NCI-H524 treated with DMSO at 0.1 percent for 48 hours (cell line): ENCODE measurements at regions not wholly inside any gene's neighbourhood (a gene's known extent, or its start where the extent isn't known, plus 50 kb on each side); places are given as distances from the start of the nearest gene placed in this dataset.

Experiments
- DNase-seq: peaks from one replicate; lab custom pipeline; 2025; lab: John Stamatoyannopoulos, UW

DNA sequence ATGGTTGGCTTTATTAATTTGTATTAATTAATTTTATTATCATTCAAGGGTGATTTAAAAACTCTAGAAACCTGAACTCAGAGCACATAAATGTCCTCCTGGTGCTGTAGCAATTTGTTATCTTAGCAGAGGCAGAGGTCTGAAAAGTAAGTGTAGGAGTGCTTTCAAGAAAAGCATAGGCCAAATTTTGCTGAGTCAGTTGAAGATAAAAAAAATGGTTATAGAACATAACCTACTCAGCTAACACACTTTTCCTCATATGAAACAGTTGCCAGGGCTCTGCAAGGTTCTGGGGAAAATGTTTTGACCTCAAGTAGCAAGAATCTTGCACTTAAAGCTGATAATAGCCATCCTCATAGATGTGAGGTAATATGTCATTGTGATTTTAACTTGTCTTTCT lies 53.5 kb upstream of the CHODL start:
- DNase-seq, result no peak

DNA sequence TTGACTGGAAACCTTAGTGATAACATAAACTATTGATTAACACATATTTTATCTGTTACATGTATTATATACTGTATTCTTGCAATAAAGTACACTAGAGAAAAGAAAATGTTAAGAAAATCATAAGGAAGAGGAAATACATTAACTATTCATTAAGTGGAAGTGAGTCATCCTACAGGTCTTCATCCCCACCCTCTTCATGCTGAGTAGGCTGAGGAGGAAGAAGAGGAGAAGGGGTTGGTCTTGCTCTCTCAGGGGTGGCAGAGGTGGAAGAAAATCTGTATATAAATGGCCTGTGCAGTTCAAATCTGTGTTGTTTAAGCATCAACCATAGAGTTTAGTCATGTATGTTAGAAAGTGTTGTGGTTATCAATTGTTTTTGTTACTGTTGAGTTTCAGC lies 66.1 kb upstream of the CHODL start:
- no peak for DNase-seq

DNA sequence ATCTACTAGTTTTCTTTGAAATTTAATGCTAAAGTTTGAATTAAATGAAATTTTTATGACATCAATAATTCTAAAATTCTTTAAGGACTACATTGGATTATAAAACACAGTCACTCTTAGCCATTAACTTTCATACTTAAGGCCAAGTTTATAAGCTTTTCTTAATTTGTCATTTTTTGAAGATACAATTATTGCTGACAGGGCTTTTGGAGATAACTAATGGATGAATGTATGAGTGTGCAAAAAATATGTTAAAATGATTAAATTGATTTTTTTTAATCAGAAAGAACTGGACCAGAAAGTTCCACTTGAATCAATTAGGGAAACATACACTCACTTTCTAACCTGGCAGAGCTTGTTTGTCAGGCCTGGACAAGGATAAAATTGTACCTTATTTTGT lies 70.3 kb upstream of the CHODL start:
- no peak for DNase-seq

DNA sequence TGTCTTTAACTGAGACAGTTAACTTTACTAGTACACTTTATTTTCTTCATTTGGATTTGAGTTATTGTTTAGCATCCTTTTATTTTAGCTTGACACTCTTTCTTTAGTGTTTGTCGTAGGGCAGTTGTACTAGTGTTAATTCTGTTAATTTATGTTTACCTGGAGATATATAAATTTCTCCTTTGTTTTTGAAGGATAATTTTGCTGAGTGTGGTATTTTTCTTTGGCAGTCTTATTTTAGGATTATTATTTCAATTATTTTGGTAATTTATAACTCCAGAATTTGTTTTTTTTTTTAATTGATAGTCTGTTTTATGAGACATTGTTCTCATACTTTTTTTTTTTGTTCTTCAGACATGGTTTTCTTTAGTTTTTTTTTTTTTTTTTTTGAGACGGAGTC lies 73.8 kb upstream of the CHODL start:
- DNase-seq, result no peak

DNA sequence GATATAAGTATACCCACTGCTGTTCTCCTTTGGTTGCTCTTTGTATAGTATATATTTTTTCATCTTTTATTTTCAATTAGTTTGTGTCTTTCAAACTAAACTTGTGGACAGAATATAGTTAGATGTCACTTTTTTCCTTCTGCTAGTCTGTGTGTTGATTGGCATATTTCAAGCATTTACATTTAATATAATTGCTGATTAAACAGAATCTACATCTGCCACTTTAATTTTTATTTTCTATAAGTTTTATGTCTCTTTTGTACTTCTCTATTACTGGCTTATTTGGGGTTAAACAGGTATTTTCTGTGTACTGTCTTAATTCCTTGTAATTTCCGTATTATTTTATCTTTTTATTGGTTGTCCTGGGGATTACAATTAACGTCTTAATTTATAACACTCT lies 74.4 kb upstream of the CHODL start:
- DNase-seq, result no peak

DNA sequence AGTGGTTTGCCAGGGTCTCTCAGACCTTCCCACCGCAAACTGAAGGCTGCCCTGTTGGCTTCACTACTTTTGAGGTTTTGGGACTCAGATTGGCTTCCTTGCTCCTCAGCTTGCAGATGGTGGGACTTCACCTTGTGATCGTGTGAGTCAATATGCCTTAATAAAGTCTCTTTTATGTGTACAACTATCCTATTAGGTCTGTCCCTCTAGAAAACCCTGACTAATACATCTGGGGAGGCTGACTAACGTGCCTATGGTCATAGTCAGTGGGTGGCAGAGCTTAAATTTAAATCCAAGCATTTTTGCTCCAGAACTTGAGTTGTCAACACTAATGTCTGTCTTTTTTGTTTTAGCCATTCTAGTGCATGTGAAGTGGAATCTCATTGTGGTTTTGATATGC lies 76.5 kb upstream of the CHODL start:
- no peak for DNase-seq

DNA sequence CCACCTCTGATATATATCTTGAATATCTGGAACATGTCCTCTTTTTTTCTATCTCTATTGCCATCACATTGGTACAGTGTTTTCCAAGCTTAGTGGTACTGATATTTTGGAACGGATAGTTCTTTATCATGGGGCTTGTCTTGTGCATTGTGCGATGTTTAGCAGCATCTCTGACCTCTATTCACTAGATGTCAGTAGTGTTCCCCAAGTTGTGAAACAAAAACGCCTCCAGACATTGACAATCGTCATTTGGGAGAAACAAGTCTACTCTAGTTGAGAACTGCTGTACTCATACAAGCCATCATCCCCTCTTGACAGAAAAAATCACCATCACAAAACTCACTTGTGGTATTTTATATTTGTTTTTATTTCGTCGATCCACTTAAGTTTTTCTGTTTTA lies 79.7 kb upstream of the CHODL start:
- no peak for DNase-seq

DNA sequence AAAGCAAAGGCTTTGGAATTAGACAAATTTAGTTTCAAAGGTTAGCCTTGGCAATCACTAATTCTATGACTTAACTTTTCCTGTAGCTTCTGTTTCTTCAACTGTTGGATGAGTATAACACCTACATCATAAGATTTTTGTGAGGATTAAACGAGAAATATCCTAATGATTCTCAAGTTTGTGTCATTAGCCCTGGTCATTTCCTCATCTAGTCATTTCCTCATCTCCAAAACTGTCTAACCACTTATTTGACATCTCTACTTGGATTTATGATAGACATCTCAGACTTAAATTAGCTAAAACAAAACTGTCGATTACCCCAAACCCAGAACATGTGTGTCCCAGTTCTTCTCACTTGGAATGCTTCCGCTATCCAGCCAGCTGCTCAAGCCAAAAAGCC lies 80.2 kb upstream of the CHODL start:
- DNase-seq, result no peak

DNA sequence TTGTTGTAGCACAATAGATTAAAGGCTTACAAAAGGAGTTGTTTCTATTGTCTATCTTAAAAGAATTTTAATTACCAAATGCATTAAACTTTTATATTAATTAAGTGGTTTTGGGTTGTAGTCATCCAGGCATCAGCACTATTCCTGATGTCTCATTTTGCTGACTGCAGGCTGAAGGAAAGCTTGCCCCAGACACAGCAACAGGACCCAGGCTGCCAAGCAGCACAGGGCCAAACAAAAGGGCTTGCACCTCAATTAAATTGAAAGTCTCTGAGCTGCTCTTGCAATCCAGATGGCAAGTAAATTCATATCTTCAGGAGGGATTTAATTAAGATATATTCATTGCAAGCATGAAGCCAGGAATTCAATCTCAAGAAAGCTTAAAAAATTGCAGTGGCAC lies 80.7 kb upstream of the CHODL start:
- peak; percentile 20 for DNase-seq

DNA sequence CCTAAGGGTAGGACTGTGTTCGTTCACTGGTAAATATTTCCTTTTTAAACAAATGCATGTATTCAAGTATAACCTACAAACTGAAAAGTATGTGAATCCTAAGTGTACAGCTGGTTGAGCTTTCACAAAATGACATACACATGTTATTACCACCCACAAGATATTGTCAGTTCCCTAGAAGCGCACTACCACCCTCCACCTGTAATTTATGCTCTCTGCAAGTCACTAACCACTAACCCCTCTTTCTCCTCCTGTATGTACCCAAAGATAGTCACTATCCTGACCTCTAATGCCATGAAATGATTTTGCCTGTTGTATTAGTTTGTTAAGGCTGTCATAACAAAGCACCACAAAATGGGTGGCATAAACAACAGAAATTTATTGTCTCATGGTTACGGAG lies 82.8 kb upstream of the CHODL start:
- no peak for DNase-seq

DNA sequence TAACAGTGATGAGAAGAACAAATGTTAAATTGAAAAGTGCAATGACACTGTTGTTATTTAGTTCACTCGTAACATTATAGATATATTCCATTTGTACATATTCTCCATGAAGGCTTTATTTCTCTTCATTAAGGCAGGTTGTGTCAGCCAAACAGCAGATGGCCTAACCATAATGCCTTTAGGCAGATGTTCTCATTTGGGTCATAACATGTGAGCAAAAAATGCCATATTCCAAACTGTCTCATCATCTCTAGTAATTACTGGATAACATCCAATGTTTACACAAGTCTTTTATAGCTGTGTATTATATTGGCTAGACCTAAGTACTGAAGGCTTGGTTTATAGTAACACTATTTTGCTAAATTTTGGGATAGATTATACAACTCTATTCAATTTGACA lies 87.2 kb upstream of the CHODL start:
- DNase-seq, result peak; percentile 85

DNA sequence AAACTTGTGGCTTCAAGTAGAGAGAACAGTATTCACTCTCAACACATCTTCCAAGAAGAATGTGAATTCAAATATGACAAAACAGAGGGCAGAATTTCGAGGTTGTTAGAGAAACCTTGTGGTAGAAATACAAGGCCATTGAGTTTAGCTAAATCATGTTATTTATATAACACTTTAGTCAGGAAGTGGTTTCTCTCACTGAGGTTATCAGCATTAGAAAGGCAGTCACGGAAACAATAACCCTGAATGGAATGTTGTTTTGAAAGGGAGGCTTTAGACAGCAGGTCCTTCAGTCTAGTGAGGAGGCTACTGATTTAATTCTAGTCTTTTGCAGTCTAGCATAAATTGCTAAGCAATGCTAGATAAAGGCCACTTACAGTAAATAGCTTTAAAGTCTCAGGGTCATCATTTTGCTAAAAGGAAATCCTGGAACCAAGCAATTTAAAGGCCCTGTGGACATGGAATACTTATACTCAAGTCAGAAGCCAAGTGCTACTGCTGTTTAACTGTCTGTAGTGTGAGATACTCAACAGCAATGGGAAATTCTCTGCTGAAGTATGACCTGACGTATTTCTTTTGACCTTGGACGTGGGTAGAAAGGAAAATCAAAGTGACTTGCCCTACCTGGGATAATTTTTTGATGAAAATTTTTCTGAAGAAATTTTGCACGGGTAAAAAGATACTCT lies 89.0 kb upstream of the CHODL start:
- no peak for DNase-seq

DNA sequence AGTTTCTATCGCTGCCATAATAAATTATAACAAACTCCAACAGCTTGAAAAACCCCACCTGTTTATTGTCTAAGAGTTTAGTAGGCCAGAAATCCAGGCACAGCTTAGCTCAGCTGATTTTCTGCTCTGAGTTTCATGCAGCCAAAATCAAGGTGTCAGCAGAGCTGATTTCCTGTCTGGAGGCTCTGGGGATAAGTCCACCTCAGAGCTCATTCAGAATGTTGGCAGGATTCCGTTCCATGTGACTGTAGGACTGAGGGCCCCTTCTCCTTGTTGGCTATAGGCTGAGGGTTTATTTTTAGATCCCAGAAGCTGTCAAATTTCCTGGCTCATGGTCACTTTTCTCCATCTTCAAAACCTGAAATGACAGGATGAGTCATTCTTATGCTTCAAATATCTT lies 91.6 kb upstream of the CHODL start:
- DNase-seq, result no peak

DNA sequence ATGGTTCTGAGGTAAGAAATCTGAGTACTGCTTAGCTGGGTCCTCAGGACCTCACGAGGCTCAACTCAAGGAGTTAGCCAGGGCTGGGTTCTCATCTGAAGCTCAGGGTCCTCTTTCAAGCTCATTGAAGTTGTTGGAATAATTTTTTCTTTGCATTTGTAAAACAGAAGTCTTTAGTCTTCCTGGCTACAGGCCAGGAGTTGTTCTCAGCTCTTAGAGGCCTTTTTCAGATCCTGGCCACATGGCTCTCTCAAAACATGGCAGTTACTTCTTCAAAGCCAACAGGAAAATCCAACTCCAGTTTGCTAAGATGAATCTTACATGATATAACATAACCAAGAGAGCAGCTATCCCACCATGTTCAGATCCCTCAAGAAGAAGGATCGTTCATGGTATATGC lies 92.3 kb upstream of the CHODL start:
- DNase-seq, result no peak

DNA sequence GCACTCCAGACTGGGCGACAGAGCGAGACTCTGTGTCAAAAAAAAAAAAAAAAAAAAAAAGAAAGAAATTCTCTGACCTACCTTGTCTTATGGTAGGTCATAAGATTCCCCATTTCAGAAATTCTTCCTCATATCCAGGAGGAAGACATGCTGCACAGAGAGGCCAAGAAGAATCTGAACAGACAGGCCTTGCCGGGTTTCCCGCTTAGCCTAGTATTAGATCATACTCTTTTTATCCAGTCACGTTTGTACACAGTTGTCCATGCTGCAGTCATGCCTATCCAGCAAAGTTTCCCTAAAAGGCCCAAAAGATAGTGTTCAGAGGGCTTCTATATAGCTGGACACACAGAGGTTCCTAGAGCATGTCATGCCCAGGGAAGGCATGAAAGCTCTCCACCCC lies 93.6 kb upstream of the CHODL start:
- DNase-seq, result no peak

DNA sequence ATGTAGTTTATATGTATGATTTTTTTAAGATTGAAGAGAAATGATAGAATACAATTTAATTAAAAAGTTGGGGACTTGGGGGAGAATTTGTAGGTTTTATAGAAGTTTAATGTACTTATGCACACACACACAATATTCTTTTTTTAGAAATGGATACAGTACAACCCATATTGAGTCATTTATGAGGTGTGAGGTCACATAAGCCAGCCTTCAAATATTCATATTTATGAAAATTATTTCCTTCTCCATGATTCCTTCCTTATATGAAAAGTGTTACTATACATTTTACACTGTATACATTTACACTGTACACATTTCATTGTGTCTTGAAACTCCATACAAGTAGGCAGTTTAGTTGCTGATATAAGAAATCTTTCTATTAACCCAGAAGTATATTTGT lies 96.2 kb upstream of the CHODL start:
- no peak for DNase-seq

DNA sequence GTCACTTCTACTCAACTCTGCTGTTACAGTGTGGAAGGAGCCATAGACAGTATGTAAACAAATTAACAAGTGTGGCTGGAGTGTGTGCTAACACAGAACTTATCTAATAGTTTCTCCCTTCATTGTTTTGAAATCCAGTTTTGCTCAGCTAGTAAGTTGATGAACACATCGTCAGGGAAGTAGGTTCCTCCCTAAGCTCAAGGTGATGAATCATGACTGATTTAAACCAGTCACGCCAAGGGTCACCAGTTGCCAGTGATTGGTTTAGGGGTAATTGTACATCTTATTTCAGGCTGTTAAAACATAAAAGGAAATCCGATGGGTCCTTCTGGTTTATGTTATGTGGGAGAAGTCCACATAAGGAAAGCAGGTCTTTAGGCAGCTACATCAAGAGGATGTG lies 97.0 kb upstream of the CHODL start:
- no peak for DNase-seq

DNA sequence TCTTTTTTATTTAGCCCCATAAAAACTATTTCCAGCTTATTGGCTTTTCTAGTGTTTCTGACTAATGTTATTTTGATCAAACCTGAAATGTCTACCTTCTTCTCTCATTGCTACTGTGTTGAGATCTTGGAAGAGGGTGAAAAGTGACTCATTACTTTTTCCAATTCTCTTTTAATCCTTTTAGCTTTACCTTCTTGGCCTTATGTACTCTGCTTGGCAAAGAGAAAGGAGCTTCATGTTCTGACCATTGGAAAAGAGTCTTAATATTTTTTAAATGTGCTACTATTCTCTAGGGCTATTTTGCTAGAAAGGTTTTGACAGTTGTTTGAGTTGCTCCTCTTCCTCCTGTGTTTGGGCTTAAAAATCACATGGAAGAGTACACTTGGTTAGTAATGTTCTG lies 97.8 kb upstream of the CHODL start:
- no peak for DNase-seq

DNA sequence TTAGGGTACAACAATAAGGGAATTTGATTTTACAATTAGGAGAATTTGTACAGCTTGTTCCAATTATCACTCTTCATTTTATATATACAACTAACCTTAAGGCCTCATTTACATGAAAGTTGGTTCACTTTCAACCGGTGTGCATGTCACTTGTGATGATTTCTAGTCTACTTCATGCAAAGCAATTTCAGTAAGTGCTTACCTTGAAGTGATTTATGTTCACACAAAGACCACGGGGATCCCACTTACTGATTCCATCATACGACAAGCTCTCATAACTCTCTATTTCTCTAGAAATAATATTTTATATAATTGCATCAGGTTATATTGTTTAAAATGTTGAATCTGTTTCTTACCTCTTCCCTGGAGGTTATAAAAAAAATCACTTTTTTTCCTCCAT lies 100.3 kb upstream of the CHODL start:
- DNase-seq, result no peak

DNA sequence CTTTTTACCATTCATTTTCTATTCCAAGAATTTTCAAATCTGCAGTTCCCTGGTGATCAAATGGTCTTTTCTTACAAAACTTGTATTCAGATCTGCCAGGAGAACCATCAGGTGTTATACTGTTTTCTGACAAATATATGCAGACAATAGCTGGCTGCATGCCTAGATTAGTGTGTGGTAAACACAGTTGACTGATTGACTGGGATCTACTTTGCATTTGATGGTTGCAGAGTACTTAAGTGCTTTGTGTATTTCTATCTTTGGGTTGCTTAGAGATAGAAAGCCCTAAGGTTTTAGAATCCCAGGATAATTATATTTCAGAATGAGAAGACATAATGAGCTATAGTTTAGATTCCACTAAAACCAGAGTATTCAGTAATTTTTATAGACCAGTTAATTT lies 102.0 kb upstream of the CHODL start:
- DNase-seq, result no peak

DNA sequence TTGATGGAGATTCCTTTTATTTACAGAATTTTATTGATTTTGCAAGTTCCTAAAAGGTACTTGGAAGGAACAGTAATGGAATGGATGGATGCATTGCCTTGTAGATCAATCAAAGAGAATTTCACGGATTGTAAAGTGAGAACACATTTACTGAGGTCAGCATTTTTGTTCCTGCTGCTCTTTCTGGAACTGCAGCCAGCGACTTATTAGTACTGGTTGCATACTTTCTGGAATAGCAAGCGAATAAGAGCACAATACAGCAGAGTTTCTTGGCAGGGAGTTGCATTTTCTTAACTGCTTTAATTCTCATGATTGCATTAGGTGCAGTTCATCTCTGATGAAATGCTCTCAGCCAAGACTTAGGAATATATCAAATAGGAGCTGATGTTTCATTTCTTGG lies 106.1 kb upstream of the CHODL start:
- no peak for DNase-seq

DNA sequence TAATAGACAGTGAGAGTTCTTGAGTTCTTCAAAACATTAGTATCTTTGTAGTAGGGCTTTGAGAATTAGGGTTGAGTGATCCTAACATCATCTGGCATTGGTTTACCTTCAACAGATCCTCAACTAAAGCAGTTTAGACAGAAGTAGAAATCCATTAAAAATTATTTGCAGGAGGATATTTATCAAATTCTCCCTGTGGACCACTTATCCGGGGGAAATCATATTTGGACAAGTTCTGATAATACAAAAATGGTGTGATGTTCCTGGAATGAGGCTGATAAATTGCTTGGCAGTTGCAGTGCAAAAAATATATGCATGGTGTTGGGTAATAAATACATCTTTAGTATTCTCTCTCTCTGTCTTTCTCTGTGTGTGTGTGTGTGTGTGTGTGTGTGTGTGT lies 115.1 kb upstream of the CHODL start:
- DNase-seq, result no peak

DNA sequence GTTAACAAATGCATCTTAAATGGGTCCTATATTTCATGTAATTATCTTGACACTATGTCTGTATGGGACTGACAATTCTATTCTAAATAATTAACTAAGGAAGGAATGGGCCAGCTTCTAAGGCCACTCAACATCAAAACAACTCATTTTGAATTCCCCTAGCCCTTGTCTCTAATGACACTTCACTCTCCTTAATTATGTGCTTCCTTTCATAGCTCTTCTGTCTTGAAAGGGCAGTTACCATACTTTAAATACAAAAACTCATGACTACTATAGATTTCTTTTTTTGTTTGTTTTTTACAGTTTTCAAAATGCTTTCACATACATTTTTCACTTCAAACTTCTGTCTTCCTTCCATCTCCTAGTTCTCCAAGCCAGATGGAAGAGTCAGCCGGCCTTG lies 126.1 kb upstream of the CHODL start:
- DNase-seq, result no peak

DNA sequence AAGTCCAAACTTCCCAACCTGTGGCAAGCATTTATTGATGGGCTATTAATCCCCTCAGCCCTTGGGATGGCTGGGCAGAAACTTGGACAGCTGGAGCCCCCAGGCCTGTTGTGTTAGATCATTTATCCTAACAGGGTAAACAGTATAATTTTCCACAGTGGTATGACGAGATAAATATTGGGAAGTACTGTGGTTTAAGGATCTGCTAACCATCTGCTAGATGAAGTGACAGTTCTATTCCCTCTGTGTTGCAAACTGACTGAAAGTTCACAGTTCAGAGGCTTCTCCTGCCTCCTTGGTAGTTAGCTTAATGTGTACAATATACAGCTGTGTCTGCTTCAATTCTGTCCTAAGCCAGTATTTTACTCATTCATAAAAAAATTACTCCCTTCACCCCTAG lies 127.5 kb upstream of the CHODL start:
- peak; percentile 37 for DNase-seq

DNA sequence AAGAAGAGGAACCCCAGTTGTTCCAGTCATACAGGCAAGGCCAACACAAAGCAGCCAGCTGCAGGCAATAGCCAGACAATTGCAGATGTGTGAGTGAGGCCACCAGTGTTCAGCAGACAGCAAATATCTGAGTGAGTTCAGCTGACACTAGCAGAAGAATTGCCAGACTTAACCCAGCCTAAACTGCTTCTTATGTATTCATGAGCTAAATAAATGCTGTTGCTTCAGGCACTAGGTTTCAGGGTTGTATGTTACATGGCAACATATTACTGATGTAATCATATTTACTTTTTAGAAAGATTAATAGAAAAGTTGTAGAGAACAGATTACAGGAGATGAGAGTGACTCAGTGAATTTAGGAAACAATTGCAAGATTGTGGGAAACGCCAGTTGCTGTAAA lies 129.8 kb upstream of the CHODL start:
- DNase-seq, result no peak
